ENCODE measurements at regions not wholly inside any gene's neighbourhood (a gene's known extent, or its start where the extent isn't known, plus 50 kb on each side); places are given as distances from the start of the nearest gene placed in this dataset.

DNA sequence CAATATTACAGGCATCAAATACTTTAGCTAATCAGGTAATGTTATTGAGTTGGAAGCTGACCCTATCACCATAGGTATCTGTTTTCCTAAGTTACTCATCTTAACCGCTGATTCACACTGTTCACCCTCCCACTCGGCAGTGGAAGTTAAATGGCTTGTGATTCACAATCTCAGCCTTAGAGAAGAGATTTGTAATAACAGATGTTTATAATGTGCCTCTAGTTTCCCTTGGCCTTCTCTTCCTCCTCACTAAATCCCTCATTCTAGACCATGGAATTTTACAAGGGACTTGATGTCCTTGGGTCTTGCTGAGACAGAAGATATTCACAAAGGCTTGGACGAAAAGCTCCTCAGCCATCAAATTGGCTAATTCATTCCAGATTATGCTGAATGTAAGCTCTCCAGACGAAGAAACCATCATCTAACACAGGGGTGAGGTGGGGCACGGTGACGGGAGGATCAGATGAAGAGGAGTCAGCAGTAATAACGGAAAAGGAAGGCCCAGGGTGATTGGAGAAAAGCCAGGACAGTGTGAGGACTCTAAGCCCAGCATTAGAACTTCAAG, 931.7 kb downstream of the MCTP2 start:
- no peak overlapping the region for H3K9ac ChIP-seq (ENCODE audit: low read length)
- TF ChIP-seq EZH2phosphoT487 (IDR thresholded peaks at IDR 0.05; ENCODE audit: low read depth) = no peak
- TF ChIP-seq, protein P1, sequence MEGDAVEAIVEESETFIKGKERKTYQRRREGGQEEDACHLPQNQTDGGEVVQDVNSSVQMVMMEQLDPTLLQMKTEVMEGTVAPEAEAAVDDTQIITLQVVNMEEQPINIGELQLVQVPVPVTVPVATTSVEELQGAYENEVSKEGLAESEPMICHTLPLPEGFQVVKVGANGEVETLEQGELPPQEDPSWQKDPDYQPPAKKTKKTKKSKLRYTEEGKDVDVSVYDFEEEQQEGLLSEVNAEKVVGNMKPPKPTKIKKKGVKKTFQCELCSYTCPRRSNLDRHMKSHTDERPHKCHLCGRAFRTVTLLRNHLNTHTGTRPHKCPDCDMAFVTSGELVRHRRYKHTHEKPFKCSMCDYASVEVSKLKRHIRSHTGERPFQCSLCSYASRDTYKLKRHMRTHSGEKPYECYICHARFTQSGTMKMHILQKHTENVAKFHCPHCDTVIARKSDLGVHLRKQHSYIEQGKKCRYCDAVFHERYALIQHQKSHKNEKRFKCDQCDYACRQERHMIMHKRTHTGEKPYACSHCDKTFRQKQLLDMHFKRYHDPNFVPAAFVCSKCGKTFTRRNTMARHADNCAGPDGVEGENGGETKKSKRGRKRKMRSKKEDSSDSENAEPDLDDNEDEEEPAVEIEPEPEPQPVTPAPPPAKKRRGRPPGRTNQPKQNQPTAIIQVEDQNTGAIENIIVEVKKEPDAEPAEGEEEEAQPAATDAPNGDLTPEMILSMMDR (IDR thresholded peaks at IDR 0.05; ENCODE audit: low read depth, low read length) = no peak
- H4K20me1 ChIP-seq (ENCODE audit: insufficient read depth, low read length) = no peaks in the 10 kb centered on the region
- H3K9me3 ChIP-seq (ENCODE audit: insufficient read depth, low read length) = no peaks in the 10 kb centered on the region
- no peaks in the 10 kb centered on the region for H3K4me1 ChIP-seq (ENCODE audit: low read length)
- H3K4me2 ChIP-seq (ENCODE audit: low read length) = no peak overlapping the region
- no peaks in the 10 kb centered on the region for H3K79me2 ChIP-seq (ENCODE audit: low read length)
- no peaks in the 10 kb centered on the region for H3K27me3 ChIP-seq (ENCODE audit: low read depth, low read length)
- no peak overlapping the region for H2AFZ ChIP-seq (ENCODE audit: low read depth, low read length)
- no peak overlapping the region for H3K27ac ChIP-seq (ENCODE audit: low read length)
- H3K36me3 ChIP-seq (replicated peaks; ENCODE audit: low read depth, low read length) = no peaks in the 10 kb centered on the region
- no peak overlapping the region for H3K4me3 ChIP-seq (ENCODE audit: low read length)

DNA sequence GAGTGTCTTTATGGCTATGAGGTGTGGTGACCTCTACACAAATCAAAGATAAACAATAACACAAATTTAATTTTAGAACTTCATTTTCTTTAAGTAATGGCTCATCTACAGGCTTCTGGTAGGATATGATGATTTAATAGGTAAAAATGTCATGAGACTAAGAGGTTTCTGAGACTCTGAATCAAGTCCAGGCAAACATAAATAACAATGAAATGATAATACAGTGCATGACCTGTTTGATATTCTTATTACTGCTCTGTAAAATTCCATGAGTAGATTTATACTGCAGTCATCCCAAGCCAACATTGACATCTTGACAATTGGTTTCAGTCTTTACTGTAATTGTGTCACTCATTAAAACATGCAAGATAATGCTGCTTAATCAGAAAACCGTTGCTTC, 936.8 kb downstream of the MCTP2 start:
- TF ChIP-seq, protein P1 (IDR thresholded peaks at IDR 0.05; ENCODE audit: low read depth, low read length) = no peak
- no peak for TF ChIP-seq EZH2phosphoT487 (IDR thresholded peaks at IDR 0.05; ENCODE audit: low read depth)
- Histone ChIP-seq H2AFZ (ENCODE audit: low read depth, low read length) (no peak overlapping the region), H4K20me1 (ENCODE audit: insufficient read depth, low read length) (no peaks in the 10 kb centered on the region), H3K27ac (ENCODE audit: low read length) (no peak overlapping the region), H3K9ac (ENCODE audit: low read length) (no peak overlapping the region), H3K4me3 (ENCODE audit: low read length) (no peak overlapping the region), H3K79me2 (ENCODE audit: low read length) (no peaks in the 10 kb centered on the region), H3K27me3 (ENCODE audit: low read depth, low read length) (no peaks in the 10 kb centered on the region), H3K4me1 (ENCODE audit: low read length) (no peaks in the 10 kb centered on the region), H3K4me2 (ENCODE audit: low read length) (no peak overlapping the region), H3K36me3 (replicated peaks; ENCODE audit: low read depth, low read length) (no peaks in the 10 kb centered on the region), H3K9me3 (ENCODE audit: insufficient read depth, low read length) (no peaks in the 10 kb centered on the region)

DNA sequence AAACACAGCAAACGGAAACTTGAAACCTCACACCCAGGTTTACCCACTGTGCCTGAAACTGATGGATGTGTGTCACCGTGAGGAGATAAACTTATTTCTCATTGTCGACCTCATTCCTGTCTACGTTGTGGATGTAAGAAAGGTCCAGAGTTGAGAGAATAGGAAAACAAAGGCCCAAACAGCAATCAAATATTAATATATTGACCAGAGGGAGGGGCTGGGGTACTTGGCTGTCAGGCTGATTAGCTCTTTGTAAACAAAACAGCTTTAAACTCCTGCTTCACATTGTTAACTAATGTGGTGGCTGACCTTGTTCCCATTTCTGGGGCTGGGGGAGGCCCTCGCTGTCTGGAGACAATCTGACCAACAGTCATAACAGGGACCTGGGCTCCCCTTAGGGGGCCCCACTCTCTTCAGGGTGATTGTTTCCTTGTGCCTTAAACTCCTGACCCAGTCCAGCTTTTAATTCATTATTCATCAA, 937.6 kb downstream of the MCTP2 start:
- no peaks in the 10 kb centered on the region for H3K9me3 ChIP-seq (ENCODE audit: insufficient read depth, low read length)
- no peak overlapping the region for H3K9ac ChIP-seq (ENCODE audit: low read length)
- no peaks in the 10 kb centered on the region for H3K4me1 ChIP-seq (ENCODE audit: low read length)
- H3K79me2 ChIP-seq (ENCODE audit: low read length) = no peaks in the 10 kb centered on the region
- TF ChIP-seq, protein P1 (IDR thresholded peaks at IDR 0.05; ENCODE audit: low read depth, low read length) = no peak
- no peak for TF ChIP-seq EZH2phosphoT487 (IDR thresholded peaks at IDR 0.05; ENCODE audit: low read depth)
- no peak overlapping the region for H2AFZ ChIP-seq (ENCODE audit: low read depth, low read length)
- no peak overlapping the region for H3K27ac ChIP-seq (ENCODE audit: low read length)
- H4K20me1 ChIP-seq (ENCODE audit: insufficient read depth, low read length) = no peaks in the 10 kb centered on the region
- no peaks in the 10 kb centered on the region for H3K27me3 ChIP-seq (ENCODE audit: low read depth, low read length)
- H3K36me3 ChIP-seq (replicated peaks; ENCODE audit: low read depth, low read length) = no peaks in the 10 kb centered on the region
- no peak overlapping the region for H3K4me2 ChIP-seq (ENCODE audit: low read length)
- H3K4me3 ChIP-seq (ENCODE audit: low read length) = no peak overlapping the region

DNA sequence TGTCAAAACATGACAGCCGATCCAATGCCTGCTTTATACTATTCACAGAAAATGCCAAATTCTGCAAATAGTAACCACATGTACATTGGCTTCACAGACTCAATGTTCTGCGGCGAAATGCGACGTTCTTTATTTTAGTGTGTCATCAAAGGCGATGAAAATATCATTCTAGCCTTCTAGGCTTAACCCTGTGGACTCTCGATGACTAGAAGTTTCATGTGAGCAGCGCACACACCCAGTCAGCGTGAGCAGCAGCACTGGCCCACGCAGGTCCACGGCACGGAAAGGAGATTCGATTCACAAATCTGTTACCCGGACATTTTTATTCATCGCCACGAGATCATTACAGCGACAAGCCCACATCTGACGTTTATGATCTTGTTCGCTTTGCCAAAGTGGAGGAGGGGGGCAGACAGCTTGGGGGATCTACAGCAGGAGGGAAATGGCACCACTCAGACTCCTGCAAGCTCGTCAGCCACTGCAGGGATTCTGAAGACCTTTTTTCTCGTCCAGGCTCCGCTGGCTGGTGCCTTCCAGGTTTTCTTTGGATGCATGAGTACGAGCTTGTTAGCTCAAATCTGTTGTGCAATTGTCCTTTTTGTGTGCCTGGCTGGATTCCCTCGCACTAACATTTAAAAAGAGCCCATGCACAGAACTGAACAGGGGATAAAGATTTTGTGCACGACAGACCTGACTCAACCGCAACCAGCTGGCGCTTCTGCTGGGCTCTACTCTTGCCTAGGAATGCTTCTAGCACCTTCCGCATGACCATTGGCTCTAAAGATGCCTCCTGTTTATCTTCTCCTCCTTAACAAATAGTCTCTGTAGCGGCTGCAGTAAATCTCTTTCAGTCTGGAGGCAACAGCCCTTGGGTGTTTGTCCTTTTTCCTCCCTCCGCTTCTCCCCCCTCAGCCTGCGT, 938.4 kb downstream of the MCTP2 start:
- no peak for TF ChIP-seq EZH2phosphoT487 (IDR thresholded peaks at IDR 0.05; ENCODE audit: low read depth)
- TF ChIP-seq, protein P1 (IDR thresholded peaks at IDR 0.05; ENCODE audit: low read depth, low read length) = no peak

More for the DNA sequence above, 938.4 kb downstream of the MCTP2 start:
- Histone ChIP-seq H3K36me3 (replicated peaks; ENCODE audit: low read depth, low read length) (no peaks in the 10 kb centered on the region), H3K4me1 (ENCODE audit: low read length) (no peaks in the 10 kb centered on the region), H2AFZ (ENCODE audit: low read depth, low read length) (no peak overlapping the region), H3K27ac (ENCODE audit: low read length) (no peak overlapping the region), H3K79me2 (ENCODE audit: low read length) (no peaks in the 10 kb centered on the region), H3K4me2 (ENCODE audit: low read length) (no peak overlapping the region), H3K27me3 (ENCODE audit: low read depth, low read length) (no peaks in the 10 kb centered on the region), H3K9me3 (ENCODE audit: insufficient read depth, low read length) (no peaks in the 10 kb centered on the region), H3K4me3 (ENCODE audit: low read length) (no peak overlapping the region), H4K20me1 (ENCODE audit: insufficient read depth, low read length) (no peaks in the 10 kb centered on the region), H3K9ac (ENCODE audit: low read length) (no peak overlapping the region)

Data from OCI-LY3 (cell line).